ENCODE measurements at regions not wholly inside any gene's neighbourhood (a gene's known extent, or its start where the extent isn't known, plus 50 kb on each side); places are given as distances from the start of the nearest gene placed in this dataset.

DNA sequence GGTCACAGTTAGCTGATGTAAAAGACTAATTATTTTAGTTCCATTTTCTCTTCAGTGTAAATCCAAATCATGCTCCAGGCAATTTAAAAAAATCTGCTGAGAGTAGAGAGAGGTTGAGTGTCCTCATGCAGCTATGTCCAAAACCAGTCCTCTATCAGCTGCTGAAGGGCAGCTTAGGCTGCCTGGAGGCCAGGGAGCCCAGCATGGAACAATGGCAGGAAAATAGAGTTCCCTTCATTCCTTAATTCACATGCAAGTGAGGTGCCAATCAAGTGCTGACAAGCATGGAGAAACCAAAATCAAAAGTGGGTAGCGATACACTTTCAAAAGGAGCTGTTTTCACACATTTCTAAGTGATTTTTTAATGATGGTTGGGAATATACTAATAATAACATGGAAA lies 78.3 kb upstream of the POU5F2 start:
- Histone ChIP-seq H3K4me2 (ENCODE audit: low read length) (no peak overlapping the region), H3K27ac (ENCODE audit: low read length) (no peak overlapping the region), H3K36me3 (replicated peaks; ENCODE audit: low read depth, low read length) (no peaks in the 10 kb centered on the region), H4K20me1 (ENCODE audit: insufficient read depth, low read length) (no peaks in the 10 kb centered on the region), H3K4me1 (ENCODE audit: low read length) (peaks cover 7% of the 10 kb centered on the region), H2AFZ (ENCODE audit: low read depth, low read length) (no peak overlapping the region), H3K9me3 (ENCODE audit: insufficient read depth, low read length) (no peaks in the 10 kb centered on the region), H3K27me3 (ENCODE audit: low read depth, low read length) (no peaks in the 10 kb centered on the region), H3K79me2 (ENCODE audit: low read length) (no peaks in the 10 kb centered on the region), H3K9ac (ENCODE audit: low read length) (no peak overlapping the region), H3K4me3 (ENCODE audit: low read length) (no peak overlapping the region)
- TF ChIP-seq CTCF (IDR thresholded peaks at IDR 0.05; ENCODE audit: low read depth, low read length) (no peak), EZH2phosphoT487 (IDR thresholded peaks at IDR 0.05; ENCODE audit: low read depth) (no peak)

- H3K9ac ChIP-seq (ENCODE audit: low read length) = no peak overlapping the region
- H4K20me1 ChIP-seq (ENCODE audit: insufficient read depth, low read length) = no peaks in the 10 kb centered on the region
- H3K4me1 ChIP-seq (ENCODE audit: low read length) = no peaks in the 10 kb centered on the region
- no peak overlapping the region for H3K4me2 ChIP-seq (ENCODE audit: low read length)
- H3K4me3 ChIP-seq (ENCODE audit: low read length) = no peak overlapping the region
- H3K9me3 ChIP-seq (ENCODE audit: insufficient read depth, low read length) = no peaks in the 10 kb centered on the region
- TF ChIP-seq EZH2phosphoT487 (IDR thresholded peaks at IDR 0.05; ENCODE audit: low read depth) = no peak
- no peak for TF ChIP-seq CTCF (IDR thresholded peaks at IDR 0.05; ENCODE audit: low read depth, low read length)
- no peak overlapping the region for H3K27ac ChIP-seq (ENCODE audit: low read length)
- no peaks in the 10 kb centered on the region for H3K79me2 ChIP-seq (ENCODE audit: low read length)
- no peak overlapping the region for H2AFZ ChIP-seq (ENCODE audit: low read depth, low read length)
- no peaks in the 10 kb centered on the region for H3K36me3 ChIP-seq (replicated peaks; ENCODE audit: low read depth, low read length)
- H3K27me3 ChIP-seq (ENCODE audit: low read depth, low read length) = no peaks in the 10 kb centered on the region
Observed at GRCh38 chr5:93810780-93811179, 69.4 kb upstream of the POU5F2 start.

GRCh38 chr5:93809430-93809829 lies 68.0 kb upstream of the POU5F2 start:
- Histone ChIP-seq H2AFZ (ENCODE audit: low read depth, low read length) (no peak overlapping the region), H4K20me1 (ENCODE audit: insufficient read depth, low read length) (no peaks in the 10 kb centered on the region), H3K27ac (ENCODE audit: low read length) (no peak overlapping the region), H3K9me3 (ENCODE audit: insufficient read depth, low read length) (no peaks in the 10 kb centered on the region), H3K4me1 (ENCODE audit: low read length) (no peaks in the 10 kb centered on the region), H3K27me3 (ENCODE audit: low read depth, low read length) (no peaks in the 10 kb centered on the region), H3K4me2 (ENCODE audit: low read length) (no peak overlapping the region), H3K79me2 (ENCODE audit: low read length) (no peaks in the 10 kb centered on the region), H3K36me3 (replicated peaks; ENCODE audit: low read depth, low read length) (no peaks in the 10 kb centered on the region), H3K9ac (ENCODE audit: low read length) (no peak overlapping the region), H3K4me3 (ENCODE audit: low read length) (no peak overlapping the region)
- TF ChIP-seq CTCF (IDR thresholded peaks at IDR 0.05; ENCODE audit: low read depth, low read length) (no peak), EZH2phosphoT487 (IDR thresholded peaks at IDR 0.05; ENCODE audit: low read depth) (no peak)

- H3K79me2 ChIP-seq (ENCODE audit: low read length) = no peaks in the 10 kb centered on the region
Observed at GRCh38 chr5:93807846-93808245, 66.4 kb upstream of the POU5F2 start.

More at GRCh38 chr5:93807846-93808245, 66.4 kb upstream of the POU5F2 start:
- no peaks in the 10 kb centered on the region for H3K9me3 ChIP-seq (ENCODE audit: insufficient read depth, low read length)
- no peaks in the 10 kb centered on the region for H4K20me1 ChIP-seq (ENCODE audit: insufficient read depth, low read length)
- H3K27ac ChIP-seq (ENCODE audit: low read length) = no peak overlapping the region
- TF ChIP-seq CTCF (IDR thresholded peaks at IDR 0.05; ENCODE audit: low read depth, low read length) = no peak
- no peak for TF ChIP-seq EZH2phosphoT487 (IDR thresholded peaks at IDR 0.05; ENCODE audit: low read depth)
- H3K4me3 ChIP-seq (ENCODE audit: low read length) = no peak overlapping the region
- H3K9ac ChIP-seq (ENCODE audit: low read length) = no peak overlapping the region
- no peaks in the 10 kb centered on the region for H3K4me1 ChIP-seq (ENCODE audit: low read length)
- H3K36me3 ChIP-seq (replicated peaks; ENCODE audit: low read depth, low read length) = no peaks in the 10 kb centered on the region
- no peaks in the 10 kb centered on the region for H3K27me3 ChIP-seq (ENCODE audit: low read depth, low read length)
- no peak overlapping the region for H3K4me2 ChIP-seq (ENCODE audit: low read length)
- H2AFZ ChIP-seq (ENCODE audit: low read depth, low read length) = no peak overlapping the region
